ENCODE measurements at regions not wholly inside any gene's neighbourhood (a gene's known extent, or its start where the extent isn't known, plus 50 kb on each side); places are given as distances from the start of the nearest gene placed in this dataset.
"Not testable (repeated sequence)": the region's sequence is repeated elsewhere in the genome, so short reads cannot be mapped to it uniquely, and the experiment has no call there.

GRCh38 chr10:33476757-33477273 lies 142.3 kb upstream of the NRP1 start:
- no peak for DNase-seq (ENCODE audit: low spot score)

GRCh38 chr10:33473688-33474087 lies 139.2 kb upstream of the NRP1 start:
- no peak for DNase-seq (ENCODE audit: low spot score)

GRCh38 chr10:33468006-33468405 lies 133.5 kb upstream of the NRP1 start:
- DNase-seq (ENCODE audit: low spot score), result not testable (repeated sequence)

GRCh38 chr10:33465747-33466146 lies 131.3 kb upstream of the NRP1 start:
- no peak for DNase-seq (ENCODE audit: low spot score)

- DNase-seq (ENCODE audit: low spot score), result no peak
Observed at GRCh38 chr10:33463011-33463410, 128.5 kb upstream of the NRP1 start.

- DNase-seq (ENCODE audit: low spot score), result no peak
Observed at GRCh38 chr10:33461295-33461640, 126.8 kb upstream of the NRP1 start.

- DNase-seq (ENCODE audit: low spot score), result peak; percentile 70
Observed at GRCh38 chr10:33460505-33461294, 126.2 kb upstream of the NRP1 start.

GRCh38 chr10:33459602-33460001 lies 125.1 kb upstream of the NRP1 start:
- no peak for DNase-seq (ENCODE audit: low spot score)

- DNase-seq (ENCODE audit: low spot score), result no peak
Observed at GRCh38 chr10:33455029-33455428, 120.6 kb upstream of the NRP1 start.

- DNase-seq (ENCODE audit: low spot score), result no peak
Observed at GRCh38 chr10:33454554-33454953, 120.1 kb upstream of the NRP1 start.

GRCh38 chr10:33453081-33454025 lies 118.9 kb upstream of the NRP1 start:
- peak; percentile 24 for DNase-seq (ENCODE audit: low spot score)

- no peak for DNase-seq (ENCODE audit: low spot score)
Observed at GRCh38 chr10:33448421-33449140, 114.1 kb upstream of the NRP1 start.

GRCh38 chr10:33441561-33441960 lies 107.1 kb upstream of the NRP1 start:
- DNase-seq (ENCODE audit: low spot score), result no peak

GRCh38 chr10:33434933-33435332 lies 100.5 kb upstream of the NRP1 start:
- DNase-seq (ENCODE audit: low spot score), result no peak

- DNase-seq (ENCODE audit: low spot score), result no peak
Observed at GRCh38 chr10:33428682-33429081, 94.2 kb upstream of the NRP1 start.

GRCh38 chr10:33423154-33423529 lies 88.7 kb upstream of the NRP1 start:
- no peak for DNase-seq (ENCODE audit: low spot score)

- no peak for DNase-seq (ENCODE audit: low spot score)
Observed at GRCh38 chr10:33422471-33423153, 88.1 kb upstream of the NRP1 start.

- DNase-seq (ENCODE audit: low spot score), result peak; percentile 79
Observed at GRCh38 chr10:33421789-33422462, 87.5 kb upstream of the NRP1 start.

- DNase-seq (ENCODE audit: low spot score), result no peak
Observed at GRCh38 chr10:33419311-33419710, 84.8 kb upstream of the NRP1 start.

GRCh38 chr10:33418301-33418700 lies 83.8 kb upstream of the NRP1 start:
- DNase-seq (ENCODE audit: low spot score), result no peak

GRCh38 chr10:33416691-33417090 lies 82.2 kb upstream of the NRP1 start:
- no peak for DNase-seq (ENCODE audit: low spot score)

Measured in AG08396 (cell line).